ENCODE measurements at regions not wholly inside any gene's neighbourhood (a gene's known extent, or its start where the extent isn't known, plus 50 kb on each side); places are given as distances from the start of the nearest gene placed in this dataset.
"Not testable (repeated sequence)": the region's sequence is repeated elsewhere in the genome, so short reads cannot be mapped to it uniquely, and the experiment has no call there.

DNA sequence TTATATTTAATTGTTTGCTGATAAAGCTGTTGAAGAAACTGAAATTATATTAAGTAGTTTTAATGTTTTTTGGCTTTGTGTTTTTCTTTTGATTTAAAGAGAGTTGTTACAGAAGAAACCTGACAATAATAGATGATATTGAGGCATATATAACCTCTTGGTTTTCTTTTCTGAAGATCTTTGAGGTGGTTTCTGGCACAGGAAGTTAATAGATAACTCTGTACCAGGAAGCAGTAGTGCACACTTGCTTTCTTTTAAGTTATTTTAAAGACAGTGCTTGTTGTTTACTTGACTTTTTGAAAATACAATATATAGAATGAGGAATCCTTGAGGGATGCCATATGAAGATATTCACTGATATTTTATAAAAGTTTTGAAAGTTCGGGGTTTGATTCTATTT, 209.0 kb upstream of the FBXO33 start:
- Histone ChIP-seq H3K9me3 (ENCODE audit: control insufficient read depth, low read depth, low read length) (no peaks in the 10 kb centered on the region), H3K27ac (ENCODE audit: low read length) (no peak overlapping the region), H3K4me3 (ENCODE audit: low read length) (no peak overlapping the region), H3K9ac (ENCODE audit: low read length) (no peak overlapping the region), H3K36me3 (ENCODE audit: control insufficient read depth, low read depth, low read length) (no peaks in the 10 kb centered on the region), H3K4me1 (ENCODE audit: control insufficient read depth, low read depth, low read length) (no peaks in the 10 kb centered on the region), H3K27me3 (ENCODE audit: control insufficient read depth, insufficient read depth, low read length) (no peaks in the 10 kb centered on the region)

DNA sequence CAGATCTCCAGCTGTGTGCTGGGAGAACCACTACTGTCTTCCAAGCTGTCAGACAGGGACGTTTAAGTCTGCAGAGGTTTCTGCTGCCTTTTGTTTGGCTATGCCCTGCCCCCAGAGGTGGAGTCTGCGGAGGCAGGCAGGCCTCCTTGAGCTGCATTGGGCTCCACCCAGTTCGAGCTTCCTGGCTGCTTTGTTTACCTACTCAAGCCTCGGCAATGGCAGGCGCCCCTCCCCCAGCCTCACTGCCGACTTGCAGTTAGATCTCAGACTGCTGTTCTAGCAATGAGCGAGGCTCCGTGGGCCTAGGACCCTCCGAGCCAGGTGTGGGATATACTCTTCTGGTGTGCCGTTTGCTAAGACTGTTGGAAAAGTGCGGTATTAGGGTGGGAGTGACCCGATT, 206.8 kb upstream of the FBXO33 start:
- not testable (repeated sequence) for H3K36me3 ChIP-seq (ENCODE audit: control insufficient read depth, low read depth, low read length); H3K4me1 ChIP-seq (ENCODE audit: control insufficient read depth, low read depth, low read length); H3K27me3 ChIP-seq (ENCODE audit: control insufficient read depth, insufficient read depth, low read length); H3K9ac ChIP-seq (ENCODE audit: low read length); H3K27ac ChIP-seq (ENCODE audit: low read length); H3K4me3 ChIP-seq (ENCODE audit: low read length); H3K9me3 ChIP-seq (ENCODE audit: control insufficient read depth, low read depth, low read length)

GRCh38 chr14:39628087-39628486, 195.9 kb upstream of the FBXO33 start:
- Histone ChIP-seq H3K27ac (ENCODE audit: low read length) (no peak overlapping the region), H3K4me1 (ENCODE audit: control insufficient read depth, low read depth, low read length) (no peaks in the 10 kb centered on the region), H3K36me3 (ENCODE audit: control insufficient read depth, low read depth, low read length) (no peaks in the 10 kb centered on the region), H3K9me3 (ENCODE audit: control insufficient read depth, low read depth, low read length) (no peaks in the 10 kb centered on the region), H3K4me3 (ENCODE audit: low read length) (no peak overlapping the region), H3K27me3 (ENCODE audit: control insufficient read depth, insufficient read depth, low read length) (no peaks in the 10 kb centered on the region), H3K9ac (ENCODE audit: low read length) (no peak overlapping the region)

GRCh38 chr14:39626589-39627576, 194.7 kb upstream of the FBXO33 start:
- Histone ChIP-seq H3K27ac (ENCODE audit: low read length) (no peak overlapping the region), H3K4me1 (ENCODE audit: control insufficient read depth, low read depth, low read length) (no peaks in the 10 kb centered on the region), H3K4me3 (ENCODE audit: low read length) (no peak overlapping the region), H3K27me3 (ENCODE audit: control insufficient read depth, insufficient read depth, low read length) (no peaks in the 10 kb centered on the region), H3K9me3 (ENCODE audit: control insufficient read depth, low read depth, low read length) (no peaks in the 10 kb centered on the region), H3K9ac (ENCODE audit: low read length) (no peak overlapping the region), H3K36me3 (ENCODE audit: control insufficient read depth, low read depth, low read length) (no peaks in the 10 kb centered on the region)

DNA sequence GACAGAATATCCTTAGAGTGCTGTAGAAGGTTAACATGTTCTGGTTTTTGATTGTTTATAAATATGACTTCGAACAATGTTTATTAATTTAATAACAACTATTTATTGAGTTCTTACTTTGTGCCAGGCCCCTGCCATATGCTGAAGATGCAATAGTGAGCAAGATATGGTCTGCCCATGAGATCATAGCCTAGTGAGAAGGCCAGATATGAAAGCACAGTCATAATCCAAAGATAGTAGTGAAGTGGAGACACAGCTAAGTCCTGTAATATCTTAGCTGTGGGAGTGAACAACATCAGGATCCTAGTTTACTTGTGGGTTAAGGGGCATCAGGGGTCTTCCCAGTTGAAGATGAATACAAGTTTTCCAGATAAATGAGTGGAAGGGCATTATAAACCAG, 189.4 kb upstream of the FBXO33 start:
- Histone ChIP-seq H3K4me3 (ENCODE audit: low read length) (no peak overlapping the region), H3K9me3 (ENCODE audit: control insufficient read depth, low read depth, low read length) (no peaks in the 10 kb centered on the region), H3K4me1 (ENCODE audit: control insufficient read depth, low read depth, low read length) (no peaks in the 10 kb centered on the region), H3K36me3 (ENCODE audit: control insufficient read depth, low read depth, low read length) (no peaks in the 10 kb centered on the region), H3K27me3 (ENCODE audit: control insufficient read depth, insufficient read depth, low read length) (no peaks in the 10 kb centered on the region), H3K27ac (ENCODE audit: low read length) (no peak overlapping the region), H3K9ac (ENCODE audit: low read length) (no peak overlapping the region)

DNA sequence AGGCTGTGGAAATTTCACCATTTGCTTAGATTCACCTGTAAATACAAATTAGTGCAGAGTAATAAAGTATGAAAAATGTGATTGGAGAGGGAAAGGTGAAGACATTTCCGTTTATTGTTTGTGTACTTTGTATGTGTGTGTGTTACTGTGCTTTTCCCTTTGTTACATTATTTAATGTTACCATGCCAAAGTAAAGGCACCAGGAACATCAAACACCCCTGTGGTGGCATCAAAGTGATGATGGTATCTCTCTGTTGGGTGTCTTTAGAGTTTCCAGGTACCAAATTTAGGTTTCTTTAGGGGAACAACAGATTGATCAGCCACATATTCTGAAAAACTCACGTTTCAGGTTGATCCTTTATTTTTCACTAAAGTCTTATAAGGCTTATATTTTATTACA, 189.0 kb upstream of the FBXO33 start:
- H3K9ac ChIP-seq (ENCODE audit: low read length) = no peak overlapping the region
- H3K4me1 ChIP-seq (ENCODE audit: control insufficient read depth, low read depth, low read length) = no peaks in the 10 kb centered on the region
- H3K27ac ChIP-seq (ENCODE audit: low read length) = no peak overlapping the region
- H3K4me3 ChIP-seq (ENCODE audit: low read length) = no peak overlapping the region
- H3K27me3 ChIP-seq (ENCODE audit: control insufficient read depth, insufficient read depth, low read length) = no peaks in the 10 kb centered on the region
- H3K36me3 ChIP-seq (ENCODE audit: control insufficient read depth, low read depth, low read length) = no peaks in the 10 kb centered on the region
- no peaks in the 10 kb centered on the region for H3K9me3 ChIP-seq (ENCODE audit: control insufficient read depth, low read depth, low read length)

GRCh38 chr14:39617537-39617936, 185.3 kb upstream of the FBXO33 start:
- Histone ChIP-seq H3K27me3 (ENCODE audit: control insufficient read depth, insufficient read depth, low read length) (no peaks in the 10 kb centered on the region), H3K36me3 (ENCODE audit: control insufficient read depth, low read depth, low read length) (no peaks in the 10 kb centered on the region), H3K27ac (ENCODE audit: low read length) (no peak overlapping the region), H3K4me1 (ENCODE audit: control insufficient read depth, low read depth, low read length) (no peaks in the 10 kb centered on the region), H3K4me3 (ENCODE audit: low read length) (no peak overlapping the region), H3K9ac (ENCODE audit: low read length) (no peak overlapping the region), H3K9me3 (ENCODE audit: control insufficient read depth, low read depth, low read length) (no peaks in the 10 kb centered on the region)

DNA sequence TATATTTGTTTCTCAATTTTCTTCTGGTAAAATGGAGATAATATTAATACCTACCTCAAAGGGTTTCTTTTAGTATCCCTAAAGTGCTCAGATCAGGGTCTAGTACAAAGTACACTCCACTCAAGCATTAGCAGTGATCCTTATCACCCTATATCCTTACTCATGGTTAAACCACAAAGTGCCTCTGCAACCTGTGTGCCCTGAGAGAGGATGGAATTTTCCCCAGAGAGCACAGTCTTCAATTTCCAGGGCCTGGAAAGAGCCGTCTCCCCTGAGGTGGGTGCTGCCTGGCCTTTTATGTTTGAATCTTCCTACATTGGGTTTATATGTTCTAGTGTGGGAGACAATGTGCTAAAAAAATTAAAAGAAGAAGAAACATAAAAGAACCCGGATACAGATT, 183.1 kb upstream of the FBXO33 start:
- H3K4me3 ChIP-seq (ENCODE audit: low read length) = no peak overlapping the region
- no peak overlapping the region for H3K27ac ChIP-seq (ENCODE audit: low read length)
- H3K9ac ChIP-seq (ENCODE audit: low read length) = no peak overlapping the region
- H3K36me3 ChIP-seq (ENCODE audit: control insufficient read depth, low read depth, low read length) = no peaks in the 10 kb centered on the region
- no peaks in the 10 kb centered on the region for H3K27me3 ChIP-seq (ENCODE audit: control insufficient read depth, insufficient read depth, low read length)
- H3K9me3 ChIP-seq (ENCODE audit: control insufficient read depth, low read depth, low read length) = no peaks in the 10 kb centered on the region
- no peaks in the 10 kb centered on the region for H3K4me1 ChIP-seq (ENCODE audit: control insufficient read depth, low read depth, low read length)

DNA sequence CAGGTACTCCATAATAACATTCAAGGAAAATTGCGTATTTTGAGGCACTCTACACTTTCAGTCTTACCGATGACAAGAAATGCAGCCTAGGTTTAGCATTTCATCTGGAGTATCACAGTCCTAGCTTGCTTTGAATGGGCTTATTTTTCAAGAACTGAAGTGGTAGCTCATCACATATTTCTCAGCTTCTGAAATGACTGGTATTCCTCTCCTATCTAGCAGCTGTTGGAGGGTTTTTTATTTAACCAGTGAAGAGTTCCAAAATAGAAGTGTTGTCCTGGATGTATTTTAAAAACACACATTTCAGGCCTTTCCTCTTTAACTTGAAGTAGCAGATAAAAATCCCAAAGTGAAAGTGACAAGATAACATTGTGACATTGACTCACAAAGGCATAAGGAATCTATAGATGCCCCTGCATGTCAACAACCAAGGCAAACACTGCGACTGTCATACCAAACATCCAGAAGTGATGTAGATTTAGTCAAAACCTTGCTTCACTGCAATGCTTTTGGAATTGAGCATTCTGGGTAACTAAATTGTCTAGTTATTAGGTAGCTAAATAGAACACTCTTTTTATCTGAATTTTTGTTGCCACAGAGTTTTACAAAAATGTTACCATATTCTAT, 182.2 kb upstream of the FBXO33 start:
- Histone ChIP-seq H3K4me3 (ENCODE audit: low read length) (no peak overlapping the region), H3K9me3 (ENCODE audit: control insufficient read depth, low read depth, low read length) (no peaks in the 10 kb centered on the region), H3K36me3 (ENCODE audit: control insufficient read depth, low read depth, low read length) (no peaks in the 10 kb centered on the region), H3K27ac (ENCODE audit: low read length) (no peak overlapping the region), H3K27me3 (ENCODE audit: control insufficient read depth, insufficient read depth, low read length) (no peaks in the 10 kb centered on the region), H3K4me1 (ENCODE audit: control insufficient read depth, low read depth, low read length) (no peaks in the 10 kb centered on the region), H3K9ac (ENCODE audit: low read length) (no peak overlapping the region)

DNA sequence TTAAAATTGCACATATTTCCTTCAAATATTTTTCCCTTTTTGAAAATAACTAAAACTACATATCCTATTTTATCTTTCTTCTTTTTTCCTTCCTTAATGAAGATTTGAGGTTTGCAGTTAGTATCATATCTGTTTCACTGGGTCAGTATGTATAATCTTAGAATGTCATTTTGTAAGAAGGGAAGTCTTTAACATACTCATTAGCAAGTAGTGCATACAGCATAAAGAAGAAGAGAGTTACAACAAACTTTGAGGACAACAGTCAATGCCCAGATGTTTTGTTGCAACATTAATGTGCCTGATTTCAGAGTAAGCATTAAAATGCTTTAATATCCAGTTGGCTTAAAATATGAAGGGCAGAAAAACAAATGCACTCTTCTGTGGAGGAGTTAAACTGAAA, 176.9 kb upstream of the FBXO33 start:
- Histone ChIP-seq H3K9me3 (ENCODE audit: control insufficient read depth, low read depth, low read length) (no peaks in the 10 kb centered on the region), H3K9ac (ENCODE audit: low read length) (no peak overlapping the region), H3K27me3 (ENCODE audit: control insufficient read depth, insufficient read depth, low read length) (no peaks in the 10 kb centered on the region), H3K36me3 (ENCODE audit: control insufficient read depth, low read depth, low read length) (no peaks in the 10 kb centered on the region), H3K27ac (ENCODE audit: low read length) (no peak overlapping the region), H3K4me3 (ENCODE audit: low read length) (no peak overlapping the region), H3K4me1 (ENCODE audit: control insufficient read depth, low read depth, low read length) (no peaks in the 10 kb centered on the region)

DNA sequence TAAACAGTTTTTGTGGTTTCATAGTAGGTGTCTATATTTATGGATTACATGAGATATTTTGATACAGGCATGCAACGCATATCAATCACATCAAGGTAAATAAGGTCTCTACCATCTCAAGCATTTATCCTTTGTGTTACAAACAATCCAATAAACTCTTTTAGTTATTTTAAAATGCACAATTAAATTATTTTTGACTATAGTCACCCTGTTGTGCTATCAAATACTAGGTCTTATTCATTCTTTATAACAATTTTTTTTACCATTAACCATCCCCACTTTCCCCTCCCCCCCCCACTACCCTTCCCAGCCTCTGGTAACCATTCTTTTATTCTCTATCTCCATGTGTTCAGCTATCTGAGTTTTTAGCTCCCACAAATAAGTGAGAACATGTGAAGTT, 175.7 kb upstream of the FBXO33 start:
- Histone ChIP-seq H3K36me3 (ENCODE audit: control insufficient read depth, low read depth, low read length) (no peaks in the 10 kb centered on the region), H3K9ac (ENCODE audit: low read length) (no peak overlapping the region), H3K27me3 (ENCODE audit: control insufficient read depth, insufficient read depth, low read length) (no peaks in the 10 kb centered on the region), H3K4me1 (ENCODE audit: control insufficient read depth, low read depth, low read length) (no peaks in the 10 kb centered on the region), H3K9me3 (ENCODE audit: control insufficient read depth, low read depth, low read length) (no peaks in the 10 kb centered on the region), H3K27ac (ENCODE audit: low read length) (no peak overlapping the region), H3K4me3 (ENCODE audit: low read length) (no peak overlapping the region)

DNA sequence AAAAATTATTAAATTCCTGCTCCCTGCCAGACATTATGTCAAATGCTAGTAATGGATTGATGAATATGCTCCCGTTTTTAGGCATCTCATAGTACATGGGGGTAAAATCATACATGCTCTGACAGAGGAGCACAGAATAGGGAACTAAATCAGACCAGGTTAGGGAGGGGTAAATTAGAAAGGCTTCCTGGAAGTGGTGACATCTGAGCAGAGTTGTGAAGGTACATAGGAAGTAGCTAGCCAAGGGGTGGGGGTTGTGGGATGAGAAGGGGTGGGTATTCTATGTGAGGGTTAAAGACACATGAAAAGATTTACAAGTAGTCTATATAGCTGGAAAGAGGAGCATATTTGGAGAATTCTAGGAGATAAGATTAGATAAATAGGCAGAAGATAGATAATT, 171.7 kb upstream of the FBXO33 start:
- H3K27ac ChIP-seq (ENCODE audit: low read length) = no peak overlapping the region
- H3K4me3 ChIP-seq (ENCODE audit: low read length) = no peak overlapping the region
- H3K36me3 ChIP-seq (ENCODE audit: control insufficient read depth, low read depth, low read length) = no peaks in the 10 kb centered on the region
- H3K4me1 ChIP-seq (ENCODE audit: control insufficient read depth, low read depth, low read length) = no peaks in the 10 kb centered on the region
- H3K9ac ChIP-seq (ENCODE audit: low read length) = no peak overlapping the region
- H3K27me3 ChIP-seq (ENCODE audit: control insufficient read depth, insufficient read depth, low read length) = no peaks in the 10 kb centered on the region
- H3K9me3 ChIP-seq (ENCODE audit: control insufficient read depth, low read depth, low read length) = no peaks in the 10 kb centered on the region
